ENCODE measurements at regions not wholly inside any gene's neighbourhood (a gene's known extent, or its start where the extent isn't known, plus 50 kb on each side); places are given as distances from the start of the nearest gene placed in this dataset.

DNA sequence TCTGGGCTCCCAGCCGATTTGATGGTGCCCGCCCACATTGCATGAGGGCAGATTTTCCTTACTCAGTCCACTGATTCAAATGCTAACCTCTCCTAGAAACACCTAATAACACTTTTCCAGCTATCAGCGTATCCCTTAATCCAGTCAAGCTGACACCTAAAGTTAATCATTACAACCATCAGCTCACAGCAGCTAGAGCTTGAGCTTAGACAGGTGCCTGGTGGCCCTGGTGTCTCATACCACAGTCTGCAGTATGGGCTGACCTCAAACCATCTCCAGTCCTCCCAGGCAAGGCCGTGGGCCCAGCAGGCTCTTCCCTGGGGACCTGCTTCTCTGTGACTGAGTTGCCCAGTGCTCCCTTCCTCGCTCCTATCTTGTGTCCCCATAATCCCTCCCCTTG lies 174.4 kb upstream of the NECTIN1 start:
- DNase-seq = no peak

GRCh38 chr11:119902656-119903231 lies 173.7 kb upstream of the NECTIN1 start:
- DNase-seq = no peak

- no peak for DNase-seq
Measured at GRCh38 chr11:119901657-119902577, 172.9 kb upstream of the NECTIN1 start.

DNA sequence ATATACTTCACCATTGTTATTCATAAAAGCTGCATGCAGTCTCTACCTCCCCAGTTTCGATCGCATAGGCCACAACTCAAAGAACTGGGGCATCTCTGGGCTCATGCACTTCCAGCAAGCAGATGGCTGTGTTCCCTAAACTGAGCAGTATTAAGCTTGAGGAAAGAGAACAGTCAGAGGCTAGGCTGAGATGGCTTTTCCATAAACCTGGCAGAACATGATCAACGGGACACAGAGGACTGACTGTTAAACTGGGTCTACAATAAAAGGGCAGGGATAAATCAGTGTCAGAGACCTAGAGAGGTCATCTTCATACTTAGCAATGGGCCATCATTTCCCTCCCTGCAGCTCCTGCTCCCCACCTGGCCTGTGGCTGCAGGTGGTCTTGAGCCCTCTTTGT lies 171.0 kb upstream of the NECTIN1 start:
- no peak for DNase-seq

GRCh38 chr11:119897576-119897975 lies 168.6 kb upstream of the NECTIN1 start:
- DNase-seq = no peak

DNA sequence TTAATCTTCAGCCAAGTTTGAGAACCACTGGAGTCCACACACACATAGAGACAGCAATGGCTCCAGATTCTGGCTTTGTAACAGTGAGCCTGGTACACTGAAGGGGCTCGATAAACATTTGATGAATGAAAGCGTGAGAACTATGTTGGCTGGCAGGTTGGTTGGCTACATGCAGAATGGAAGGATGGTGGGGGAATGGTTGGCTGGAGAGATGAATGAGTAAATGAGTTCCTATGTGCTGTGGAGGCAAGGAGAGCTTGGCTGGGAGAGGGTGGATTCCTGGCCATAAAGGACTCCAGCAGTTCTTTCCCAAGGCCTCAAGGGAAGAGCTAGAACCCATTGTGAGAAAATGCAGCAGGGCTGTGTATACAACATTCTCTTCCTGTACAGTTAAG lies 168.0 kb upstream of the NECTIN1 start:
- DNase-seq = no peak

DNA sequence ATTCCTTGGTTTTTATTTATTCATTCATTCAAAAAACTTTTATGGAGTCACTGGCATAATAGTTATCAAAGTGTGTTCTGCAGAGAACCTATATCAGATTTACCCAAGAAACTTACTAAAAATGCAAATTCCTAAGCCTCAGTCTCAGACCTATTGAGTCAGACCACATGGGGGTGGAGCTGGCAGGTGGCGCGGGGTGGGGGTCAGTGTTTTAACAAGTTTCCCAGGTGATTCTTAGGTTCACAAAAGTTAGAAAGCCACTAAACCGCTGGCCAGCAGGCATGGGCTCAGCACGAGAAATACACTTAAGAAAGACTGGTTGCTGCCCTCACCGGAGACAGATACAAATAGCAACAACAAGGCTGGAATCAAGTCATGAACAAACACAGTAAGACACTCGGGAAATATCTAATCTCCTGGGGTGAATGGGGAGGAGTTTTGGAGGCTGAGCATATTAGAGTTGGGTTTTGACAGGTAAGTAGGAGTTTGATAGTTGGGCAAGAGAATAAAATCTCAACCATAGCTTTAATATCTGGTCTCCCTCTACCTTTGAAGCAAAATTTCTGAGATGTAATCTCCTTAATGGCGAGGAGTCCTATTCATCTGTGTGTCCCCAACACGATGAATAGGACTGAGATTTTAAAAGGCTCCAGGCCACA lies 167.5 kb upstream of the NECTIN1 start:
- no peak for DNase-seq

DNA sequence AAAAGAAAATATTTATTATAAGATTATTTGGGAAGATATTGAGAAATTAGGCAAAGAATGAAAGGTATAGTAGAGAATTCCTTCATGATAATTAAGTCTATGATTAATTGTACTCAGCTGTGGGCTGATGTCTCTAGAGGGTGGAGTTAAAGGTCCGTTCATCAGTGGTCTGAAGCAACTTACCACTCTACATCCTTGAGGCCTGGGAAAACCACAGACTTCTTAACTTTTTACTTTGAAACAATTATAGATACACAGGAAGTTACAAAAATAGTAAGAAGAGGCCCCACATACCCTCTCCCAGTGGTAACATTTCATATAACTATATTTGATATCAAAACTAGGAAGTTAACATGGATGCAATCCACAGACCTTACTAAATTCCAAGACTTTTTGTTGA lies 167.0 kb upstream of the NECTIN1 start:
- DNase-seq = no peak

- no peak for DNase-seq
Measured at GRCh38 chr11:119894916-119895315, 165.9 kb upstream of the NECTIN1 start.

DNA sequence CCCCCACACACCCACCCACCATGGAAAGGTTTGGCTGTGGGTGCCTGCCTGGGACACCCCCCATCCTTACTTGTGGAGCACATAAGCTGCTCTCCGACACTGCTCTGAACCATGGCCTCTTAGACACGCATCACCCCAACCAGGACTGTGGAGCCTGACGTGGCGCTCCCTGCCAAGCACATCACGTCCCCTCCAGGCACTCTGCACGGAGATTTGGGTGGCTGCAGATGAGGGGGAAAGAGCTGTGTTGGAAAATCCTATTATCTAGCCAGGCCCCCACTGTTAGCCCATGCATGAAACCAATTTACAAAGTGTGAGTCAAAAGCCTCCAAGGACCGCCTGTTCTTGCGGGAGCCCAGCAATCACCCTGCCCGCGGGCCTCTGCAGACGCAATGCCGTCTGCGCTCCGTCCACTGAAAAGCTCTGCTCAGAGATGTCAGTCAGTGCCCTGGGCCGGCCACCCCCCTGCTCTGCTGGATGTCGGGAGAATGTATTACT lies 163.4 kb upstream of the NECTIN1 start:
- DNase-seq = no peak

DNA sequence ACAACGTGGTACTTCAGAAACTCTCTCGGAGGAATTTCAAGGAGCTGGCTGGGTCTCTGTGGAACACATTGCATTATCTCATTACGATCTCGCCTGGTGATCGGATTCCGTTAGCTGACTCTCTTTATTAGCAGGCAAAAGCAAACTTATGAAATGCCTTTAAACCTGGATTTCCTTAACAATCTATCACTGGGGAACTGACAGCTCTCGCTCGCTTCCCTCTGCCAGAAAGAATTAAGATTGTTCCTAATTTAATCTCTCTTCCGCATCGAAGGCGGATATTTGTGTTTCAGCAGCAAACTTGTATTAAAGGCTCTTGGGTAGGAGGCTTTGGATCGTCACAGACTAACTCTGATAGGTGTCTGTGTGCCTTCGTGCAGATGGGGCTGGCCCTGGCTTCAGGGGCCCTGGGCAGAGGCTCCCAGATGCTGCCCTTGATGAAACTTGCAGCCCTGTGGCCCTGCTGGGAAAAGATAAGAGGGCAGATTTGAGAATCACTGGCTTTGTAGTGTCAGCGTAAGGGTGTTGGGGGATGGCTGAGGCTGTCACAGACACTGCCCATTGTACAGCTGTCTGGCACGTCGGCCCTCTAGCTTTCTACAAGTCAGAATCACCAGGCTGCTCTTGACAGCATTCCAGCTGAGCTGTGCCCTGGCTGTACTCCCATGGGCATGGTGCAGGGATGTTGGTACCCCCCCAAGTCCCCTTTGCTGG lies 162.2 kb upstream of the NECTIN1 start:
- no peak for DNase-seq

DNA sequence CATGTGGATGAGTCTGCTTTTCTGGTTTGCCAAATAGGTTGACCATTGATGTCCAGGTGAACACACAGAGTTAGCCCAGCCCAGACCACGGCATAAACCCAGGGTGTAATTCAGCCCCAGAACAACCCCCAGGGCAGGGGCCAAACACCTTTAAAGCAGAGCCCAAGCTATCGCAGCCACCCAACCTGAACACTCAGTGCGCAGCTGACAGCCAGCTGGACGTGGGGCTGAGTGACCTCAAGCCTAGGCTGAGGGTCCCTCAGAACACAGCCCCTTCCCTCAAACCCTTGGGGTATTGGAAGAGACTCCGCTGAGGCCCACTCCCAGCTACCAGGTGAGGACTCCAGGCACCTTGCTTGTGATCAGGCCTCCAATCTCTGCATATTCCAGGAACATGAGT lies 161.5 kb upstream of the NECTIN1 start:
- no peak for DNase-seq

DNA sequence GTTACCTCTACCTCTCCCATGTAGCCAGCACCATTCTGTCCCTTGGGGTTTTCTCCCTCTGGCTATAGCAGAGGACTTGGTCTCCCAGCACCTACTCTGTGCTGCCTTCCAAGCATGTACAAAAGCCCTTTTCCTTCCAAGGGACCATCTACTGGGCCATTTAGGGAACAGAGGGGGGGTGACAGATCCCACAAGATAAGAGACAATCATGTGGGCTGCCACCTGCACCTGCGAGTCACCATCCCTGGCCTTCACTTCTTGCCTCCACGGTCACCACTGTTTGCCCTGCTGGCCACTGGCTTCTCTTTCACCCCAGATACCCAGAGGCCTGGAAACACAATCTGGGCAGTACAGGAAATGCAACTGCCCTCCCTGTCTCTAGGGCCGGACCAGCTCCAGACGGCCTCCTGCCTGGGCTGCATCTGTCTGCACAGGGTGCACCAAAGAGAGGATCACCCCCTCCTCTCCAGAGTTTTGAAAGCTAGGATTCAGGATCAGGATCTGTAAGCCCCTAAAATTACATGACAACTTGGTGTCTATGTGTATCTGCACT lies 160.8 kb upstream of the NECTIN1 start:
- DNase-seq = no peak

GRCh38 chr11:119889111-119889510 lies 160.1 kb upstream of the NECTIN1 start:
- DNase-seq = no peak

DNA sequence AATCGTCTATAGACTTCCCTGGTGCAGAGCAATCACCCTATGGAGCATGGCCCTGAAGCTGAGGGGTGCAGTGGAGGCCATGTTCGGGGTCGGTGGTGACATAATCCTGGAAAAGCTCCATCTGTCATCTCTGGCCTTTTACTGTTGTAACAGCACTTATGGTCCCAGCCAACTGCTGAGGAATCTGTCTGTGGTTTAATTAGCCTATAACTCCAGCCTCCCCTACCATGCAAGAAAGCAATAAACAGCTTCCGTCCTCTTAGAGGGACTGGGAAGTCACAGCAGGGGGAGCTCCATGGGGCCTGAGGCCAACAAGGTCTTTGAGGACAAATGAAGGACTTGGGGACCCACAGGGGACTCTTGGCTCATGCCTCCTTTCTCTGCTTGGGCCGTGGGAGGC lies 159.1 kb upstream of the NECTIN1 start:
- DNase-seq = no peak

DNA sequence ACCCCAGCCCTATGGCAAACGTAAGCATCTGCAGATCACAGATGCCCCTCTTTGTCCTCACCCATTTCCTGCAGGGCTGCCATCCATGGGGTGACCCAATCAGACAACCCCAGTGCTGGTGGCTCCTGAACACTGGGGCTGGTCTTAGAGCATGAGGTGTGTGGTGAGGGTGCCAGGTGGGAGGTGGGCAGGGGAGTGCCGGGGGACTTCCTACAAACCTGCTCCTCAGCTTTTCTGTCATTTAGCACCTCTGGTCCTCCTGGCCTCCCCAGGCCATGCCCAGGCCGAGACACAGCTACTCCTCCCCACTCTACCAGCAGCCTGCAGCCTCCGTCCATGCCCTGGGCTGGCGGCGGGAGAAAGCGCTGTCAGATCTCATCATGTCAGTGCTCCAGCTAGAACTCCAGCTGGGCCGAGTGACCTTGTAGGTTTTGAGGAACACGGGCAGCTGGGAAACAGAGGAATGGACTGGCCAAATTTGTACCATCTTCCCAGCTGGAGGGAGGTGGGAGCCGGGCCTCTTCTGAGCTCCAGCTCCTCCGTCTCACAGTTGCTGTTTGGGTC lies 157.7 kb upstream of the NECTIN1 start:
- DNase-seq = no peak

DNA sequence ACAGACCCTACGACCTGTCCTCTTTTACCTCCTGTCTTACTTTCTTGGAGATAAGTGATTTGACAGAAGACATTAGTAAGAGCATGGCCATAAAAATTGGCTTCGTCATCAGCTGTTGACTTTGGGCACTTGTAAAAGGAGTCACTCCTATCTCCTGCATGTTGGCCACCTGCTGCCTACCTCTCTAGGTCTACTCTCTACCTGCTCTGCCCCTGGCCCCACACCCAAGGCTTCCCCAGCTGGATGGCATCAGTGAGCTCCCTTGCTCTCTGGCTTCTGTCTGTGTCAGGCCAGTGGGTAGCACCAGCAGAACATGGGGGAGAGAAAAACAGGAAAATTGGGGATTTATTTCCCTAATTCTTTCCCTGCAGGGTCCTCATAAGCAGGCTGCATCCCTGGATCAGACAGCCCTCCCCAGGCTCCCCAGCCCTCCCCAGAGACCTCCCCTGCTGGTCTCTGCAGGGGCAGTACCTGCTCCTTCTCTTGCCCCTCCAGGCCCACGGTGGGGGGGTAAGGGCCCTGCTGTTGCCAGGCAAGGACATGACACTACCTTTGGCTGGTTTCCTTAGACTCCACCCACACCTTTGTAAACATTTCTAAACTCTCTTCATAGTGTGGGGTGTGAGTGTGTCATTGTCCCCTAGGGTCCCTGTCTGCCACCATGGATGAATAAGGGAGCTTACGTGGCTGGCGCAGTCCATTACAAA lies 157.0 kb upstream of the NECTIN1 start:
- no peak for DNase-seq

DNA sequence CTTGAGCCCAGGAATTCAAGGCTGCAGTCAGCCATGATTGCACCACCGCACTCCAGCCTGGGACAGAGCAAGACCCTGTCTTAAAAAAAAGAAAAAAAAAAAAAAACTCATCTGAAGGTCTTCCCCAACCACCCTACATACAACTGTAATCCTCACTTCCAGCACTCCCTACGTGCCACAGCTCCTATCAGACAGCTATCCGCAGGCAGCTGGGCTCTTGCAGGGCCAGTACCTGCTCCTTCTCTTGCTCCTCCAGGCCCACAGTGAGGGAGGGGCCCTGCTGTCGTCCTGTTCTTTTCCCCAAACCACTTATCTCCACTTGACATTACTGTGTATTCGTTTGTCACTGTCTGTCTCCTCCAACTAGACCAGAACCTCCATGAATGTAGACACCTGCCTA lies 156.1 kb upstream of the NECTIN1 start:
- no peak for DNase-seq

- DNase-seq = no peak
Measured at GRCh38 chr11:119882316-119882715, 153.3 kb upstream of the NECTIN1 start.

GRCh38 chr11:119880873-119881272 lies 151.9 kb upstream of the NECTIN1 start:
- DNase-seq = no peak

DNA sequence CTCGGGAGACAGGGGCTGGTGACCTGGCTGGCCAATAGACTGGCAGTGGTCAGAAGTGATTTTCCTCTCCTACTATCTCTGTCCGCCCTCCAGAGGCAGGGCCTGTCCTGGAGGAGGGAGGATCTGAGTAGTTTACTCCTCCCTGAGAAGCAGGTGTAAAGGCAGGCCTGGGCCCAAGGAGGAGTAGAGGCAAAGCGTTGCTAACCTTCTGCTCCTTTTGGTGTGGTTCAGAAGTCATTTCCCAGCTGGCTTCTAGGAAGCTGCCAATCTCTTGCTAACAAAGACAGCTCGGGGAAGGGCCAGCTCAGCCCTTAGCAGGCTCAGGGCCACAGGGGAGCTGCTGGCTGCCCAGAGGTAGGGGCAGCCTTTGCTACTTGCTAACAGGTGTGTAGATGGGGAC lies 151.1 kb upstream of the NECTIN1 start:
- no peak for DNase-seq

DNA sequence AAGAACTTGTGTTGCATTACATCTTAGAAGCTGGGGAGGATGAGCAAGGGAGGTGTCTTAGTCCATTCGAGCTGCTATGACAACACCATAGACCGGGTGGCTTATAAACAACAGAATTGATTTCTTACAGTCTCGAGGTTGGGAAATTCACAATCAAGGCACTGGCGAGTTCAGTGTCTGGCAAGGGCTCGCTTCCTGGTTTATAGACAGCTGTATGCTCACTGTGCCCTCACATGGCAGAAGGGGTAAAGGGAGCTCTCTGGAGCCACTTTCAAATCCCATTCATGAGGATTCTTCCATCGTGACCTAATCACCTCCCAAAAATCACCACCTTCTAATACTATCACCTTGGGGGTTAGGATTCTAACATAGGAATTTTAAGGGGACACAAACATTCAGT lies 150.0 kb upstream of the NECTIN1 start:
- DNase-seq = no peak

Data from NCI-H1694 (cell line).